SK-N-SH (cell line): ENCODE measurements at regions not wholly inside any gene's neighbourhood (a gene's known extent, or its start where the extent isn't known, plus 50 kb on each side); places are given as distances from the start of the nearest gene placed in this dataset.

ENCODE experiments used
- CTCF ChIA-PET: fragments of 300-600, 350-600 bp; formaldehyde crosslinking; extraction: SDS; loops from one replicate; lab custom pipeline; 2021; lab: Yijun Ruan, JAX
- POLR2A ChIA-PET: fragments of 350-600 bp; sonication (Branson Sonifier 250); formaldehyde crosslinking; extraction: SDS; loops from one replicate; lab custom pipeline; 2020; ENCODE audit warnings: antibody characterized with exemption, inconsistent platforms; lab: Yijun Ruan, JAX
- DNase-seq: peaks from one replicate; pipeline ENCODE4 v3.0.0; 2012
- H2AFZ ChIP-seq: fragments of 200-600 bp; sonication (generic); 2 replicates; pipeline ENCODE4 v1.8.1; 2016; ENCODE audit warnings: antibody characterized with exemption, mild to moderate bottlenecking, low read depth
- H3F3A ChIP-seq: fragments of 200-600 bp; sonication (generic); replicated peaks from 2 replicates; pipeline ENCODE3; 2016; ENCODE audit warnings: antibody characterized with exemption, mild to moderate bottlenecking; ENCODE audit not compliant: insufficient read depth
- H3K27ac ChIP-seq, 2 experiments: fragments of 200-500 bp in 1 of 2; fragments of 200-600 bp in 1 of 2; sonication (Bioruptor generic) in 1 of 2; sonication (generic), shearing (Covaris generic) in 1 of 2; 2 replicates each; pipeline versions ENCODE4 v1.5.1 to v1.6.1; 2014 to 2016; ENCODE audit warnings: low read depth in 2 of 2, inconsistent platforms in 1 of 2, low read length in 1 of 2, mild to moderate bottlenecking in 1 of 2, mixed read lengths in 1 of 2
- H3K27me3 ChIP-seq: fragments of 200-600 bp; sonication (generic), shearing (Covaris generic); 2 replicates; pipeline ENCODE4 v1.6.1; 2016; ENCODE audit warnings: mixed run types; ENCODE audit not compliant: insufficient read depth
- H3K36me3 ChIP-seq, 2 experiments: fragments of 200-500 bp in 1 of 2; fragments of 200-600 bp in 1 of 2; sonication (Bioruptor generic) in 1 of 2; sonication (generic) in 1 of 2; replicated peaks in 1 of 2; 2 replicates each; pipeline versions ENCODE3 to v1.5.1; 2014 to 2016; ENCODE audit warnings: low read length in 1 of 2, mild to moderate bottlenecking in 1 of 2; ENCODE audit not compliant: insufficient read depth in 2 of 2, control insufficient read depth in 1 of 2
- H3K4me1 ChIP-seq, 2 experiments: fragments of 200-500 bp in 1 of 2; fragments of 200-600 bp in 1 of 2; sonication (Bioruptor generic) in 1 of 2; sonication (generic), shearing (Covaris generic) in 1 of 2; 2 replicates each; pipeline versions ENCODE4 v1.5.1 to v1.6.1; 2014 to 2016; ENCODE audit warnings: low read depth in 1 of 2, low read length in 1 of 2, mixed run types in 1 of 2; ENCODE audit not compliant: insufficient read depth in 2 of 2, control insufficient read depth in 1 of 2
- H3K4me2 ChIP-seq: fragments of 200-600 bp; sonication (generic), shearing (Covaris generic); 2 replicates; pipeline ENCODE4 v1.6.1; 2017; ENCODE audit warnings: mixed run types
- H3K4me3 ChIP-seq, 2 experiments: fragments of 200-500 bp in 1 of 2; fragments of 200-600 bp in 1 of 2; sonication (Bioruptor generic) in 1 of 2; sonication (generic), shearing (Covaris generic) in 1 of 2; 2 replicates each; pipeline versions ENCODE4 v1.5.1 to v1.8.1; 2014 to 2016; ENCODE audit warnings: low read depth in 2 of 2, inconsistent platforms in 1 of 2, low read length in 1 of 2, mild to moderate bottlenecking in 1 of 2, mixed read lengths in 1 of 2, moderate library complexity in 1 of 2
- H3K79me2 ChIP-seq: fragments of 200-600 bp; sonication (generic); 2 replicates; pipeline ENCODE4 v1.8.1; 2017; ENCODE audit warnings: mild to moderate bottlenecking; ENCODE audit not compliant: insufficient read depth
- H3K9ac ChIP-seq: fragments of 200-600 bp; sonication (generic); 2 replicates; pipeline ENCODE4 v1.6.1; 2017; ENCODE audit warnings: mixed run types
- H3K9me2 ChIP-seq: fragments of 200-600 bp; sonication (generic); 2 replicates; pipeline ENCODE4 v1.6.1; 2017; ENCODE audit warnings: mixed run types
- H3K9me3 ChIP-seq: fragments of 200-600 bp; sonication (generic); 2 replicates; pipeline ENCODE4 v1.6.1; 2017; ENCODE audit warnings: mixed run types, mild to moderate bottlenecking, moderate library complexity
- H4K20me1 ChIP-seq: fragments of 200-600 bp; sonication (generic); 2 replicates; pipeline ENCODE4 v1.6.1; 2017; ENCODE audit warnings: mild to moderate bottlenecking, mixed run types; ENCODE audit not compliant: insufficient read depth
- CHD2 ChIP-seq: fragments of 150-350 bp; IDR thresholded peaks from 2 replicates; pipeline ENCODE4 v1.6.1; 2018; ENCODE audit warnings: low read length; ENCODE audit not compliant: partially characterized antibody
- FOSL2 ChIP-seq: IDR thresholded peaks from 2 replicates; pipeline ENCODE4 v1.4.0; 2012; ENCODE audit warnings: low read depth, mild to moderate bottlenecking, moderate library complexity, borderline replicate concordance
- FOXM1 ChIP-seq: IDR thresholded peaks from 2 replicates; pipeline ENCODE4 v1.4.0; 2012; ENCODE audit warnings: low read depth, mild to moderate bottlenecking
- GATA2 ChIP-seq: sonication (generic); formaldehyde crosslinking; IDR thresholded peaks from 2 replicates; pipeline ENCODE4 v1.5.0; 2020; ENCODE audit warnings: mild to moderate bottlenecking, missing genetic modification reagents
- JUND ChIP-seq: IDR thresholded peaks from 2 replicates; pipeline ENCODE4 v1.4.0; 2012
- MXI1 ChIP-seq: IDR thresholded peaks from 2 replicates; pipeline ENCODE4 v1.6.1; 2012; ENCODE audit warnings: mild to moderate bottlenecking, low read depth, low read length, improper control_type of control experiment
- PBX3 ChIP-seq: IDR thresholded peaks from 2 replicates; pipeline ENCODE4; 2012
- REST ChIP-seq: IDR thresholded peaks from 2 replicates; pipeline ENCODE4 v1.6.1; 2012; ENCODE audit warnings: mild to moderate bottlenecking, low read depth, low read length, moderate library complexity
- RFX5 ChIP-seq: IDR thresholded peaks from 2 replicates; pipeline ENCODE4 v1.6.1; 2012; ENCODE audit warnings: mild to moderate bottlenecking, improper control_type of control experiment, low read length
- TAF1 ChIP-seq: IDR thresholded peaks from 2 replicates; pipeline ENCODE4 v1.6.1; 2012; ENCODE audit warnings: low read depth, mild to moderate bottlenecking, low read length, moderate library complexity, borderline replicate concordance
- TCF12 ChIP-seq: IDR thresholded peaks from 2 replicates; pipeline ENCODE4 v1.4.0; 2012
- USF1 ChIP-seq: IDR thresholded peaks from 2 replicates; pipeline ENCODE4 v1.4.0; 2012; ENCODE audit warnings: low read depth, borderline replicate concordance
- USF2 ChIP-seq: fragments of 150-350 bp; IDR thresholded peaks from 2 replicates; pipeline ENCODE4 v1.6.1; 2017; ENCODE audit warnings: antibody characterized with exemption, low read length, low read depth, borderline replicate concordance
- YY1 ChIP-seq: IDR thresholded peaks from 2 replicates; pipeline ENCODE4 v1.4.0; 2012; ENCODE audit warnings: low read depth, mild to moderate bottlenecking
- ZBTB33 ChIP-seq: IDR thresholded peaks from 2 replicates; pipeline ENCODE4 v1.4.0; 2012; ENCODE audit warnings: low read depth, borderline replicate concordance
- WGBS: methylation state at CpG from one replicate; pipeline ENCODE4 v1.1.6; 2017; ENCODE audit warnings: low lambda C conversion rate; 5-methylcytosine and 5-hydroxymethylcytosine counted together
- TF ChIP-seq, protein P1 (sequence below): fragments of 200-600 bp; sonication (generic); IDR thresholded peaks from 2 replicates; pipeline ENCODE4 v1.6.1; 2017; ENCODE audit warnings: antibody characterized with exemption, mild to moderate bottlenecking, moderate library complexity
- TF ChIP-seq, protein P2 (sequence below): IDR thresholded peaks from 2 replicates; pipeline ENCODE4 v1.4.0; 2012; ENCODE audit warnings: low read depth

- no peak overlapping the region for H3K4me2 ChIP-seq
- H3K4me3 ChIP-seq, result no peak overlapping the region
- peaks cover 0 to 16% of the 10 kb centered on the region in 2 experiments; a peak in 1 of 4 replicates for H3K4me1 ChIP-seq
- H4K20me1 ChIP-seq, result no peaks in the 10 kb centered on the region
- no peak overlapping the region for H3K9ac ChIP-seq
- H3K9me3 ChIP-seq, result no peaks in the 10 kb centered on the region
- no peaks in the 10 kb centered on the region for H3K9me2 ChIP-seq
- CTCF ChIA-PET, result interaction anchor here (11.7 kb wide), 1 partner anchor 79 kb away, joined by 141 read pairs; no protein-coding TSS in a partner anchor
- POLR2A ChIA-PET, result no interaction called here
- H3K79me2 ChIP-seq, result no peaks in the 10 kb centered on the region
- H3K27ac ChIP-seq, result no peak overlapping the region
- no peaks in the 10 kb centered on the region for H3K27me3 ChIP-seq
- TF ChIP-seq FOSL2 (no peak), FOXM1 (no peak), TAF1 (no peak), TCF12 (no peak), ZBTB33 (no peak), GATA2 (CRISPR knock-in tag) (no peak), JUND (no peak), USF2 (no peak), RFX5 (no peak), MXI1 (no peak), REST (no peak), YY1 (no peak), CHD2 (no peak), USF1 (no peak), PBX3 (no peak)
- TF ChIP-seq, protein P1, sequence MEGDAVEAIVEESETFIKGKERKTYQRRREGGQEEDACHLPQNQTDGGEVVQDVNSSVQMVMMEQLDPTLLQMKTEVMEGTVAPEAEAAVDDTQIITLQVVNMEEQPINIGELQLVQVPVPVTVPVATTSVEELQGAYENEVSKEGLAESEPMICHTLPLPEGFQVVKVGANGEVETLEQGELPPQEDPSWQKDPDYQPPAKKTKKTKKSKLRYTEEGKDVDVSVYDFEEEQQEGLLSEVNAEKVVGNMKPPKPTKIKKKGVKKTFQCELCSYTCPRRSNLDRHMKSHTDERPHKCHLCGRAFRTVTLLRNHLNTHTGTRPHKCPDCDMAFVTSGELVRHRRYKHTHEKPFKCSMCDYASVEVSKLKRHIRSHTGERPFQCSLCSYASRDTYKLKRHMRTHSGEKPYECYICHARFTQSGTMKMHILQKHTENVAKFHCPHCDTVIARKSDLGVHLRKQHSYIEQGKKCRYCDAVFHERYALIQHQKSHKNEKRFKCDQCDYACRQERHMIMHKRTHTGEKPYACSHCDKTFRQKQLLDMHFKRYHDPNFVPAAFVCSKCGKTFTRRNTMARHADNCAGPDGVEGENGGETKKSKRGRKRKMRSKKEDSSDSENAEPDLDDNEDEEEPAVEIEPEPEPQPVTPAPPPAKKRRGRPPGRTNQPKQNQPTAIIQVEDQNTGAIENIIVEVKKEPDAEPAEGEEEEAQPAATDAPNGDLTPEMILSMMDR, result no peak
- TF ChIP-seq, protein P2, sequence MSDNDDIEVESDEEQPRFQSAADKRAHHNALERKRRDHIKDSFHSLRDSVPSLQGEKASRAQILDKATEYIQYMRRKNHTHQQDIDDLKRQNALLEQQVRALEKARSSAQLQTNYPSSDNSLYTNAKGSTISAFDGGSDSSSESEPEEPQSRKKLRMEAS, result no peak
- WGBS, result 40% methylated on average over 10 of the region's 10 CpGs
- H3K36me3 ChIP-seq, result no peaks in the 10 kb centered on the region
- H3F3A ChIP-seq, result no peaks in the 10 kb centered on the region
- no peak for DNase-seq
- H2AFZ ChIP-seq, result no peak overlapping the region
Observed at GRCh38 chr20:48541581-48542071, 286.2 kb downstream of the PREX1 start.
